Right atrium auricular region (tissue), 2 donors: ENCODE measurements at regions not wholly inside any gene's neighbourhood (a gene's known extent, or its start where the extent isn't known, plus 50 kb on each side); places are given as distances from the start of the nearest gene placed in this dataset.
"Not testable (repeated sequence)": the region's sequence is repeated elsewhere in the genome, so short reads cannot be mapped to it uniquely, and the experiment has no call there.

Experiments
- DNase-seq: peaks from one replicate; pipeline ENCODE4 v3.0.0-alpha.2; 2019; ENCODE audit warnings: low spot score
- H3K27ac ChIP-seq, 2 donors: fragments of 200-600 bp; sonication (generic); 1 replicate in 1 of 2; 2 replicates in 1 of 2; pipeline ENCODE4 v1.5.1; 2016 to 2019
- H3K27me3 ChIP-seq, 2 donors: fragments of 200-600 bp; sonication (generic); one replicate each; pipeline versions ENCODE4 v1.5.1 to v1.6.0; 2017 to 2019
- H3K36me3 ChIP-seq: fragments of 200-600 bp; sonication (generic); one replicate; pipeline ENCODE4 v1.5.1; 2016
- H3K4me1 ChIP-seq, 2 donors: fragments of 200-600 bp; sonication (generic); one replicate each; pipeline versions ENCODE4 v1.5.1 to v1.6.0; 2017 to 2019
- H3K4me3 ChIP-seq, 2 donors: fragments of 200-600 bp; sonication (generic); 1 replicate in 1 of 2; 2 replicates in 1 of 2; pipeline ENCODE4 v1.5.1; 2017 to 2019; ENCODE audit warnings: mild to moderate bottlenecking in 1 of 2, moderate library complexity in 1 of 2
- H3K9me3 ChIP-seq, 2 donors: fragments of 200-600 bp; sonication (generic); one replicate each; pipeline ENCODE4 v1.5.1; 2019
- CTCF ChIP-seq, 2 donors: fragments of 200-600 bp; sonication (generic); IDR thresholded peaks; one replicate each; pipeline ENCODE4 v1.5.1; 2019; ENCODE audit warnings: antibody characterized with exemption in 2 of 2

DNA sequence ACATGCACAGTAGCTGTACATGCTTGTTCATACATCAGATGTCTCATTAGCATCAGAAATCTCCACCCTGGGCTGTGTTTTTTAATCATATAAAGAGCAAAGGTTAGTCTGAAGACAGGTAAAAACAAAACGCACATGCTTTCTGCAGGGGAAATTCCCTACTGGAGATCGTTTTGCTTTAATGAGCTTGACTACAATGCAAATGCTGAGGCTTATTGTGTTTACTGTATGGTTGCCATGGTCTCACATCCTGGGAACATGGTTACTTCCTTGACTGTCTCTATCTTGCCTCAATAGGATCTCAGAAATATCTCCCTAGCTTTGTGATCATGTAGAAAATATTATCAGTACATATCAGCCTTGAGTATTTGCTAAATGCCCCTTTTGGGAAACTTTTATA lies 336.5 kb upstream of the TFPI start:
- no peak for DNase-seq
- H3K27ac ChIP-seq, result no peak overlapping the region
- TF ChIP-seq CTCF (IDR thresholded peaks at IDR 0.05), result no peak
- no peaks in the 10 kb centered on the region for H3K4me1 ChIP-seq
- H3K27me3 ChIP-seq, result no peaks in the 10 kb centered on the region
- H3K36me3 ChIP-seq, result no peaks in the 10 kb centered on the region
- H3K9me3 ChIP-seq, result no peaks in the 10 kb centered on the region
- H3K4me3 ChIP-seq, result no peak overlapping the region

DNA sequence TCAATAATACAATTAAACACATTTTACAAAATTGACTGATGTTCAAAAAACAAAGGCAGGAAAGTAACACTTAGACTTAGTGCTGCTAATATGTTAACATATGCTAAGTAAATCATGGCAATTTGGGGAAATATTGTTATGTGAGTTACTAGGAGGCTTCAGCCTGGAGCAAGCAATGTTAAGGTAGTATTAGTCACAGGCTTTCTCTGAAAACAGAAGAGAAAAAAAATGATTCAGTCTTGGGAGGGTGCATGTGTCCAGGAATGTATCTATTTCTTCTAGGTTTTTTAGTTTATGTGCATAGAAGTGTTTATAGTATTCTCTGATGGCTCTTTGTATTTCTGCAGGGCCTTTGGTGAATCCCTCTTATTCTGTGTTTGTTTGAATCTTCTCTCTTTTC lies 345.8 kb upstream of the TFPI start:
- TF ChIP-seq CTCF (IDR thresholded peaks at IDR 0.05), result no peak

DNA sequence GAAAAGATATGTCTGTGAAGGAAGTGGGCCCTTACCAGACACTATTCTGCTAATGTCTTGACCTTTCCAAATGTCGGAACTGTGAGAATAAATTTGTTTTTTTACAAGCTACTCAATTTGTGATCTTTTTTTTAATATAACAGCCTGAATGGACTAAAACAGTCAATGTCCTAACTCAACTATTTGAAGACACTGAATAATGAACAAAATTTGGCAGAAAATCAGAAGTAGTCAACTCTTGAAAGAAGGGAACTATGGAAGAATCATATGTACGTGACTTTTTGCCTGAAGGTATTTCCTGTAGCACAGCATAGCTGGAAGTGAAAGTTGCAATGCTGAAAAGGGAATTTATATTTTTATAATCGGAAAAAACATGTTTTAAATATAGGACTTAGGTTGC lies 351.8 kb upstream of the TFPI start:
- no peak overlapping the region for H3K4me3 ChIP-seq
- H3K36me3 ChIP-seq, result no peaks in the 10 kb centered on the region
- no peaks in the 10 kb centered on the region for H3K4me1 ChIP-seq
- no peak for TF ChIP-seq CTCF (IDR thresholded peaks at IDR 0.05)
- no peak for DNase-seq
- no peaks in the 10 kb centered on the region for H3K27me3 ChIP-seq
- H3K27ac ChIP-seq, result no peak overlapping the region
- H3K9me3 ChIP-seq, result no peaks in the 10 kb centered on the region

More for the DNA sequence above, 345.8 kb upstream of the TFPI start:
- Histone ChIP-seq H3K27ac (no peak overlapping the region), H3K4me3 (no peak overlapping the region), H3K36me3 (no peaks in the 10 kb centered on the region), H3K9me3 (no peaks in the 10 kb centered on the region), H3K4me1 (no peaks in the 10 kb centered on the region), H3K27me3 (no peaks in the 10 kb centered on the region)
- no peak for DNase-seq

- H3K27me3 ChIP-seq, H3K36me3 ChIP-seq, H3K9me3 ChIP-seq, H3K4me1 ChIP-seq, H3K27ac ChIP-seq, H3K4me3 ChIP-seq, DNase-seq: not testable (repeated sequence)
Observed at GRCh38 chr2:187910922-187911321, 356.7 kb upstream of the TFPI start.

GRCh38 chr2:187912950-187913349 lies 358.7 kb upstream of the TFPI start:
- Histone ChIP-seq H3K27me3 (no peaks in the 10 kb centered on the region), H3K9me3 (no peaks in the 10 kb centered on the region)
- TF ChIP-seq CTCF (IDR thresholded peaks at IDR 0.05), result no peak

DNA sequence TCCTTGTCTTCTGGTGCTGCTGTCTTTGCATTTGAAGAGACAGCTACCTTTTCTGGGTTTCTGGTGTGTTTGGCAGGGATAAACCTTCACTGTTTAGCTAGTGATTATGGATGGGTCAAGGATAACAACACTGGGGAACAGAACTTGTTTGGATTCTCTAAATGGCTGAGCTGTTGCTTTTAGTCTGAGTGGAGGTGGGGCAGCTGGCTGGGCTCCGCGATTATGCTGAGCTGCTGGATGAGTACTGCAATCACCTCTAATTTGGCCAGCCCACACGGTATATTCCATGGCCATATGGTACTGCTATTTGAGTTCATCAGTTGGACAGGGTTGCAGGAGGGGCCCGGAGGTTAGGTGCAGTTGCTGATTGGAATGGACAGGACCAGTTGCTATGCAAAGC lies 361.6 kb upstream of the TFPI start:
- H3K27ac ChIP-seq, result no peak overlapping the region
- no peak for TF ChIP-seq CTCF (IDR thresholded peaks at IDR 0.05)
- no peaks in the 10 kb centered on the region for H3K4me1 ChIP-seq
- H3K36me3 ChIP-seq, result no peaks in the 10 kb centered on the region
- H3K9me3 ChIP-seq, result no peaks in the 10 kb centered on the region
- no peak overlapping the region for H3K4me3 ChIP-seq
- DNase-seq, result no peak
- H3K27me3 ChIP-seq, result no peaks in the 10 kb centered on the region

More at GRCh38 chr2:187912950-187913349, 358.7 kb upstream of the TFPI start:
- Histone ChIP-seq H3K36me3 (no peaks in the 10 kb centered on the region), H3K4me1 (no peaks in the 10 kb centered on the region), H3K27ac (no peak overlapping the region), H3K4me3 (no peak overlapping the region)
- no peak for DNase-seq
